Keratinocyte (primary cell): ENCODE measurements at regions not wholly inside any gene's neighbourhood (a gene's known extent, or its start where the extent isn't known, plus 50 kb on each side); places are given as distances from the start of the nearest gene placed in this dataset.
A peak's percentile ranks its signal among the peaks of the same experiment; 100 is the strongest.

Source experiments
- EZH2 ChIP-seq: IDR thresholded peaks from one replicate; pipeline ENCODE4 v1.6.1; 2012; ENCODE audit warnings: inconsistent platforms, mild to moderate bottlenecking, low read length, moderate library complexity
- TF ChIP-seq, protein P1 (sequence below), 3 experiments: IDR thresholded peaks in 1 of 3; conservative IDR thresholded peaks in 1 of 3; optimal IDR thresholded peaks in 1 of 3; 2 replicates in 2 of 3; 3 replicates in 1 of 3; pipeline versions ENCODE3 to v1.5.1; 2011; ENCODE audit warnings: low read length in 3 of 3, mild to moderate bottlenecking in 3 of 3, moderate library complexity in 2 of 3, control low read depth in 1 of 3, inconsistent platforms in 1 of 3; ENCODE audit not compliant: insufficient read depth in 2 of 3; ENCODE audit errors: extremely low read depth in 1 of 3

DNA sequence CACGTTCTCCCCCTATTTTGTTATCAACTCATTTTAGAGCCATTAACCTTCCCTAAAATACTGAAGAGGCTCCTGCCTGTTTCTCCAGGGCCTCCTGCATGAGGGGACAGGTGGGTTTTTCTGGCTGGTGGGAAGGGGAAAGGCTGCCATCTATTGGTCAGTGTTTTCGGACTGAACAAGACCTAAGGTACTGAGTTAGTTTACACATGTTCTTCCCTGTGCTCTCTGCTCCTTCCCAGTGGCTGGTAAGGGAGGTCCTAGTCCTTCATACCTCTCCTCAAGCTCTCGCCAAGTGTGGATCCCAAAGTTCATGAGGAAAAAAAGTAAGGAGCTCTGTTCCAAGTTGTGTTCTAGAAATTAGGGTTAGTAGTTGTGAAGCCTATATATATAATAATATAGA lies 357.5 kb downstream of the FSCB start:
- TF ChIP-seq, protein P1, sequence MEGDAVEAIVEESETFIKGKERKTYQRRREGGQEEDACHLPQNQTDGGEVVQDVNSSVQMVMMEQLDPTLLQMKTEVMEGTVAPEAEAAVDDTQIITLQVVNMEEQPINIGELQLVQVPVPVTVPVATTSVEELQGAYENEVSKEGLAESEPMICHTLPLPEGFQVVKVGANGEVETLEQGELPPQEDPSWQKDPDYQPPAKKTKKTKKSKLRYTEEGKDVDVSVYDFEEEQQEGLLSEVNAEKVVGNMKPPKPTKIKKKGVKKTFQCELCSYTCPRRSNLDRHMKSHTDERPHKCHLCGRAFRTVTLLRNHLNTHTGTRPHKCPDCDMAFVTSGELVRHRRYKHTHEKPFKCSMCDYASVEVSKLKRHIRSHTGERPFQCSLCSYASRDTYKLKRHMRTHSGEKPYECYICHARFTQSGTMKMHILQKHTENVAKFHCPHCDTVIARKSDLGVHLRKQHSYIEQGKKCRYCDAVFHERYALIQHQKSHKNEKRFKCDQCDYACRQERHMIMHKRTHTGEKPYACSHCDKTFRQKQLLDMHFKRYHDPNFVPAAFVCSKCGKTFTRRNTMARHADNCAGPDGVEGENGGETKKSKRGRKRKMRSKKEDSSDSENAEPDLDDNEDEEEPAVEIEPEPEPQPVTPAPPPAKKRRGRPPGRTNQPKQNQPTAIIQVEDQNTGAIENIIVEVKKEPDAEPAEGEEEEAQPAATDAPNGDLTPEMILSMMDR (optimal IDR thresholded peaks at IDR 0.05 in 1 of 3, IDR thresholded peaks at IDR 0.05 in 1 of 3, conservative IDR thresholded peaks at IDR 0.05 in 1 of 3; ENCODE audit: extremely low read depth in 1 of 3, insufficient read depth in 2 of 3, low read length in 3 of 3) = peak in 2 of 3 experiments; percentile 39 to 42
- no peak for TF ChIP-seq EZH2
